HG03025 (cell line): ENCODE measurements at regions not wholly inside any gene's neighbourhood (a gene's known extent, or its start where the extent isn't known, plus 50 kb on each side); places are given as distances from the start of the nearest gene placed in this dataset.
"Not testable (repeated sequence)": the region's sequence is repeated elsewhere in the genome, so short reads cannot be mapped to it uniquely, and the experiment has no call there.

Experiments
- ATAC-seq: cut with Tn5 transposase; IDR thresholded peaks from one replicate; pipeline ENCODE4 v1.9.1; 2021; ENCODE audit warnings: mild to moderate bottlenecking, moderate library complexity; ENCODE audit not compliant: unreplicated experiment, low FRiP score

GRCh38 chr12:78571953-78572352 lies 292.6 kb upstream of the SYT1 start:
- no peak for ATAC-seq

GRCh38 chr12:78575208-78575607 lies 289.4 kb upstream of the SYT1 start:
- not testable (repeated sequence) for ATAC-seq

GRCh38 chr12:78579846-78580245 lies 284.7 kb upstream of the SYT1 start:
- no peak for ATAC-seq

- no peak for ATAC-seq
Observed at GRCh38 chr12:78580296-78580695, 284.3 kb upstream of the SYT1 start.

- ATAC-seq = no peak
Observed at GRCh38 chr12:78584695-78585094, 279.9 kb upstream of the SYT1 start.

GRCh38 chr12:78585132-78585531 lies 279.4 kb upstream of the SYT1 start:
- no peak for ATAC-seq

GRCh38 chr12:78586790-78587189 lies 277.8 kb upstream of the SYT1 start:
- no peak for ATAC-seq

GRCh38 chr12:78599366-78599765 lies 265.2 kb upstream of the SYT1 start:
- no peak for ATAC-seq

GRCh38 chr12:78600541-78600940 lies 264.0 kb upstream of the SYT1 start:
- ATAC-seq = no peak

GRCh38 chr12:78611504-78611903 lies 253.1 kb upstream of the SYT1 start:
- no peak for ATAC-seq

- no peak for ATAC-seq
Observed at GRCh38 chr12:78612190-78612589, 252.4 kb upstream of the SYT1 start.

- no peak for ATAC-seq
Observed at GRCh38 chr12:78617683-78618082, 246.9 kb upstream of the SYT1 start.

GRCh38 chr12:78622529-78623195 lies 241.9 kb upstream of the SYT1 start:
- no peak for ATAC-seq

GRCh38 chr12:78628491-78629100 lies 236.0 kb upstream of the SYT1 start:
- no peak for ATAC-seq

GRCh38 chr12:78636231-78636855 lies 228.2 kb upstream of the SYT1 start:
- ATAC-seq = no peak

- no peak for ATAC-seq
Observed at GRCh38 chr12:78641837-78642423, 222.6 kb upstream of the SYT1 start.

- no peak for ATAC-seq
Observed at GRCh38 chr12:78645956-78646355, 218.6 kb upstream of the SYT1 start.

GRCh38 chr12:78651755-78652154 lies 212.8 kb upstream of the SYT1 start:
- no peak for ATAC-seq

- ATAC-seq = no peak
Observed at GRCh38 chr12:78666584-78666983, 198.0 kb upstream of the SYT1 start.

GRCh38 chr12:78671295-78671694 lies 193.3 kb upstream of the SYT1 start:
- ATAC-seq = no peak

- no peak for ATAC-seq
Observed at GRCh38 chr12:78672033-78672432, 192.5 kb upstream of the SYT1 start.
